Kidney (tissue), 13 donors: ENCODE measurements at regions not wholly inside any gene's neighbourhood (a gene's known extent, or its start where the extent isn't known, plus 50 kb on each side); places are given as distances from the start of the nearest gene placed in this dataset.
"Not testable (repeated sequence)": the region's sequence is repeated elsewhere in the genome, so short reads cannot be mapped to it uniquely, and the experiment has no call there.

ENCODE experiments used
- DNase-seq, 5 donors: peaks; one replicate each; pipeline ENCODE4 v3.0.0-alpha.2; 2013 to 2020
- FAIRE-seq: peaks from 2 replicates; lab custom pipeline; 2012; peaks lifted over from hg19 to GRCh38; lab: Jason Lieb, UNC
- H3K27ac ChIP-seq, 2 donors: one replicate each; pipeline ENCODE4 v1.7.0; 2013; ENCODE audit warnings: low read depth in 2 of 2, low read length in 2 of 2, inconsistent platforms in 1 of 2
- H3K27me3 ChIP-seq: one replicate; pipeline ENCODE4 v1.7.1; 2013; ENCODE audit warnings: low read length, inconsistent platforms; ENCODE audit not compliant: control insufficient read depth, insufficient read depth
- H3K36me3 ChIP-seq, 3 donors: one replicate each; pipeline versions ENCODE4 v1.7.0 to v1.7.1; 2013; ENCODE audit warnings: low read length in 3 of 3, control low read depth in 1 of 3, inconsistent platforms in 1 of 3; ENCODE audit not compliant: insufficient read depth in 3 of 3, control insufficient read depth in 2 of 3
- H3K4me1 ChIP-seq, 3 donors: one replicate each; pipeline versions ENCODE4 v1.7.0 to v1.7.1; 2013; ENCODE audit warnings: low read length in 3 of 3, inconsistent platforms in 1 of 3, low read depth in 1 of 3; ENCODE audit not compliant: control insufficient read depth in 2 of 3, insufficient read depth in 2 of 3
- H3K4me3 ChIP-seq, 3 donors: one replicate each; pipeline versions ENCODE4 v1.7.0 to v1.8.1; 2013; ENCODE audit warnings: low read length in 3 of 3, control low read depth in 1 of 3, inconsistent platforms in 1 of 3
- H3K9ac ChIP-seq, 3 donors: one replicate each; pipeline versions ENCODE4 v1.7.0 to v1.7.1; 2013; ENCODE audit warnings: low read length in 3 of 3, control low read depth in 1 of 3, inconsistent platforms in 1 of 3
- H3K9me3 ChIP-seq, 3 donors: one replicate each; pipeline versions ENCODE4 v1.7.0 to v1.7.1; 2013; ENCODE audit warnings: low read length in 3 of 3, control low read depth in 1 of 3, inconsistent platforms in 1 of 3; ENCODE audit not compliant: control insufficient read depth in 2 of 3, insufficient read depth in 1 of 3
- CTCF ChIP-seq: IDR thresholded peaks from 3 replicates; pipeline ENCODE4 v1.5.1; 2012; ENCODE audit warnings: mild to moderate bottlenecking, moderate library complexity, borderline replicate concordance; ENCODE audit not compliant: insufficient read depth; ENCODE audit errors: extremely low read depth
- intact Hi-C: fragments of 100-400 bp; cut with DNase I; formaldehyde crosslinking; loops from one replicate; pipeline ENCODE4 v1.11.1; 2022
- donor health status: control.
- donor health status: control.
- donor health status: control.
- donor health status: control.
- donor health status: control.
- donor health status: DM: yes; HTN: yes; CAD: no.
- donor health status: Normal renal cell carcinoma (clear cell type).

GRCh38 chr3:177402533-177402932 is 205.3 kb upstream of the TBL1XR1 start:
- Histone ChIP-seq H3K4me1 (no peaks in the 10 kb centered on the region), H3K9me3 (no peaks in the 10 kb centered on the region), H3K27ac (no peak overlapping the region), H3K36me3 (no peaks in the 10 kb centered on the region), H3K4me3 (no peak overlapping the region), H3K9ac (no peak overlapping the region), H3K27me3 (no peaks in the 10 kb centered on the region)
- DNase-seq, result no peak
- intact Hi-C loops, result no loop called here
- FAIRE-seq, result no peak
- TF ChIP-seq CTCF, result no peak

GRCh38 chr3:177405191-177405672 is 207.9 kb upstream of the TBL1XR1 start:
- Histone ChIP-seq H3K9ac (no peak overlapping the region), H3K27ac (no peak overlapping the region), H3K27me3 (no peaks in the 10 kb centered on the region), H3K4me1 (no peaks in the 10 kb centered on the region), H3K9me3 (no peaks in the 10 kb centered on the region), H3K36me3 (no peaks in the 10 kb centered on the region), H3K4me3 (no peak overlapping the region)
- no peak for FAIRE-seq
- DNase-seq, result no peak
- intact Hi-C loops, result no loop called here
- no peak for TF ChIP-seq CTCF

GRCh38 chr3:177410730-177411129 is 213.4 kb upstream of the TBL1XR1 start:
- TF ChIP-seq CTCF, result no peak
- Histone ChIP-seq H3K9ac (no peak overlapping the region), H3K27me3 (no peaks in the 10 kb centered on the region), H3K9me3 (no peaks in the 10 kb centered on the region), H3K4me3 (no peak overlapping the region), H3K4me1 (no peaks in the 10 kb centered on the region), H3K36me3 (no peaks in the 10 kb centered on the region), H3K27ac (no peak overlapping the region)
- FAIRE-seq (no peak), DNase-seq (no peak)
- intact Hi-C loops, result no loop called here

- FAIRE-seq (no peak), DNase-seq (no peak)
- H3K27me3 ChIP-seq, result no peaks in the 10 kb centered on the region
- H3K27ac ChIP-seq, result no peak overlapping the region
- intact Hi-C loops, result no loop called here
- TF ChIP-seq CTCF, result no peak
- H3K9ac ChIP-seq, result no peak overlapping the region
- H3K9me3 ChIP-seq, result no peaks in the 10 kb centered on the region
- no peaks in the 10 kb centered on the region for H3K4me1 ChIP-seq
- H3K4me3 ChIP-seq, result no peak overlapping the region
- no peaks in the 10 kb centered on the region for H3K36me3 ChIP-seq
Observed at GRCh38 chr3:177411201-177411600, 213.9 kb upstream of the TBL1XR1 start.

- H3K9ac ChIP-seq, intact Hi-C loops, H3K36me3 ChIP-seq, H3K4me3 ChIP-seq, H3K27ac ChIP-seq, H3K9me3 ChIP-seq, H3K4me1 ChIP-seq, FAIRE-seq, DNase-seq, H3K27me3 ChIP-seq: not testable (repeated sequence)
Observed at GRCh38 chr3:177412677-177413170, 215.4 kb upstream of the TBL1XR1 start.
